ENCODE measurements at regions not wholly inside any gene's neighbourhood (a gene's known extent, or its start where the extent isn't known, plus 50 kb on each side); places are given as distances from the start of the nearest gene placed in this dataset.

- DNase-seq = no peak
- Mint-ChIP-seq H3K4me1 (ENCODE audit: low read depth, unreplicated experiment) (peaks cover 17% of the 10 kb centered on the region), H3K36me3 (ENCODE audit: insufficient read depth, unreplicated experiment) (no peaks in the 10 kb centered on the region), H3K9me3 (ENCODE audit: low read depth, unreplicated experiment) (peaks cover 2% of the 10 kb centered on the region), H3K27me3 (ENCODE audit: unreplicated experiment) (no peaks in the 10 kb centered on the region), H3K4me3 (ENCODE audit: low read depth, unreplicated experiment) (no peak overlapping the region), H3K27ac (ENCODE audit: unreplicated experiment) (no peak overlapping the region)
- no peak for TF ChIP-seq CTCF (IDR thresholded peaks at IDR 0.05; ENCODE audit: unreplicated experiment)
- no TSS peak for BruUV-seq (replicated peaks)
- CTCF ChIA-PET = interaction anchor here (1.1 kb wide), 1 partner anchor 97 kb away, joined by 3 read pairs; the partner anchor contains the start of gene P2RY1
- intact Hi-C loops (cut with micrococcal nuclease; ENCODE audit: unreplicated experiment) = no loop called here
Measured at GRCh38 chr3:152738656-152739055, 96.3 kb upstream of the P2RY1 start.

DNA sequence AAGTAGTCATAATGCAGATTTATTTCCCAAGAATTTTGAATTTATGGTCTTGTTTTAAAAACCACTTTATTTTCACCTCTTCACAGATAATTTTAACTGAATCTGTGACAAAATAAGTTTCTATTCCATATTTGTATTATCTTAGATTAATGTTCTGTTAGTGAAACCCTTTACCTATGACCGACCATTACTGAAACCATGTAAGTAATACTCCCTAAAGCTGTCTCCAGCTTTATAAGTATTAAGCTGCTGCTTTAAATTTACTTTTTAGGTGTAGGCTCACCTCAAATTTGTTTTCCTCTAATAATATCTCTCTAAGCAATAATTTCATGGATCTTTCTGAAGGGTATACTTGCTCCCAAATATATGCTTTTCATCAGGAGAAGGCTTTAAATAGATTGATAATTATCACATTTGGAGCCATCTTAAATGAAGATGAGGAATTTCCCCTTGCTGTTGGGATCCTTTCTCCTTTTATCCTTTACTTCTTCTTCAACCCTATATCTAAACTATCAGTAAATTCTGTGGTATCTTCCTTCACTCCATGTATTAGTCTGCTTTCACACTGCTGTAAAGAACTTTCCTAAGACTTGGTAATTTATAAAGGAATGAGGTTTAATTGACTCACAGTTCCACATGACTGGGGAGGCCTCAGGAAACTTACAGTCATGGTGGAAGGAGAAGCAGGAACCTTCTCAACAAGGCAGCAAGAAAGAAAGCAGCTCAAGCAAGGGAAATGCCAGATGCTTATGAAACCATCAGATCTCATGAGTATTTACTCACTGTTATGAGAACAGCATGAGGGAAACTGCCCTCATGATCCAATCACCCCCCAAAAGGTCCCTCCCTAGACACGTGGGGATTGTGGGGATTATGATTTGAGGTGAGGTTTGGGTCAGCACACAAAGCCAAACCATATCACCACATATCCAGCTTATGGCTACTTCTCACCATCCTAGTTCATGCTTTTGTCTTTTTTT is 92.3 kb upstream of the P2RY1 start:
- Mint-ChIP-seq H3K4me1 (ENCODE audit: low read depth, unreplicated experiment) (peaks cover 1% of the 10 kb centered on the region), H3K27ac (ENCODE audit: unreplicated experiment) (no peak overlapping the region), H3K9me3 (ENCODE audit: low read depth, unreplicated experiment) (peaks cover 4% of the 10 kb centered on the region), H3K4me3 (ENCODE audit: low read depth, unreplicated experiment) (no peak overlapping the region), H3K36me3 (ENCODE audit: insufficient read depth, unreplicated experiment) (no peaks in the 10 kb centered on the region), H3K27me3 (ENCODE audit: unreplicated experiment) (no peaks in the 10 kb centered on the region)
- no TSS peak for BruUV-seq (replicated peaks)
- no peak for DNase-seq
- CTCF ChIA-PET = interaction anchor here (0.5 kb wide), 1 partner anchor 1918 kb away, joined by 3 read pairs; no protein-coding TSS in a partner anchor
- no peak for TF ChIP-seq CTCF (IDR thresholded peaks at IDR 0.05; ENCODE audit: unreplicated experiment)
- intact Hi-C loops (cut with micrococcal nuclease; ENCODE audit: unreplicated experiment) = no loop called here

DNA sequence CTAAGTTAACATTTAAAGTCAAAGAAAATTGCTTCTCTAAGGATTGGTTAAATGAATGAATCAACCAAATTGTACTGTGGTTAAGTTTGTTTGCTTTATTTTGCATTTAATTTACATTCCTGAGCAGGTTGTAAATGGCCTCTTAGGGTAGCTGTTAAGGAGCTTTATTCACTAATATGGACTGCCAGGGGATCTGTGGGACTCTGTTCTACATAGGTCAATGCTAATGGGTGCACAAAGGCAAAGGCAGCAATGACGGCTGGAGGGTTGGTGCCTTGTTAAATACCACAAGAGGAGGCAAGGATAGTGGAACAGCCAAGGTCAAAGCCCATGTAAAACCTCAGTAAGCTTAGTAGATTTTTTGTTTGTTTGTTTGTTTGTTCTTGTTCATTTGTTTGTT is 89.3 kb upstream of the P2RY1 start:
- no peak overlapping the region for H3K27ac Mint-ChIP-seq (ENCODE audit: unreplicated experiment)
- H3K4me3 Mint-ChIP-seq (ENCODE audit: low read depth, unreplicated experiment) = no peak overlapping the region
- DNase-seq = no peak
- H3K4me1 Mint-ChIP-seq (ENCODE audit: low read depth, unreplicated experiment) = no peaks in the 10 kb centered on the region
- no peaks in the 10 kb centered on the region for H3K36me3 Mint-ChIP-seq (ENCODE audit: insufficient read depth, unreplicated experiment)
- CTCF ChIA-PET = interaction anchor here (0.6 kb wide), 1 partner anchor 363 kb away, joined by 5 read pairs; no protein-coding TSS in a partner anchor
- H3K9me3 Mint-ChIP-seq (ENCODE audit: low read depth, unreplicated experiment) = peaks cover 11% of the 10 kb centered on the region
- no peak for TF ChIP-seq CTCF (IDR thresholded peaks at IDR 0.05; ENCODE audit: unreplicated experiment)
- no TSS peak for BruUV-seq (replicated peaks)
- H3K27me3 Mint-ChIP-seq (ENCODE audit: unreplicated experiment) = no peaks in the 10 kb centered on the region
- intact Hi-C loops (cut with micrococcal nuclease; ENCODE audit: unreplicated experiment) = no loop called here

DNA sequence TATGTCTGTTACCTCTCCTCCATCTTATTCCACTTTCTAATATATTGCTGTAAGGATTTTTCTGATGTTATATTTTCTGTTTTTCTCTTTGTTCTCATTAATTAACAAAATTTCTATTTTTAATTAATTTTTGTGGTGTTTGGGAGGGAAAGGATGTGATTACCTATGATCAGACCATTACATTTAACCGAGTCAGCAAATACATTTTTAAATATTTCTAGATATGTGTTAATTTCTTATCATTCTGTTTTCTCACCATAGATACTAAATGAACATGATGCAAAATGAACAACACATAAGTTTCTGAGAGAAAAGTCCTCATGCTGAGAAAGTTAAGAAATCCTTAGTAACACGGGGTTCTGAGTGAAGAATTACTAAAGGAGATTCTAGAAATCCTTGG is 80.6 kb upstream of the P2RY1 start:
- no peaks in the 10 kb centered on the region for H3K27me3 Mint-ChIP-seq (ENCODE audit: unreplicated experiment)

More for the DNA sequence above, 80.6 kb upstream of the P2RY1 start:
- TF ChIP-seq CTCF (IDR thresholded peaks at IDR 0.05; ENCODE audit: unreplicated experiment) = no peak
- no peaks in the 10 kb centered on the region for H3K4me1 Mint-ChIP-seq (ENCODE audit: low read depth, unreplicated experiment)
- intact Hi-C loops (cut with micrococcal nuclease; ENCODE audit: unreplicated experiment) = no loop called here
- no peak for DNase-seq
- no peak overlapping the region for H3K4me3 Mint-ChIP-seq (ENCODE audit: low read depth, unreplicated experiment)
- H3K27ac Mint-ChIP-seq (ENCODE audit: unreplicated experiment) = no peak overlapping the region
- no peaks in the 10 kb centered on the region for H3K36me3 Mint-ChIP-seq (ENCODE audit: insufficient read depth, unreplicated experiment)
- peaks cover 5% of the 10 kb centered on the region for H3K9me3 Mint-ChIP-seq (ENCODE audit: low read depth, unreplicated experiment)
- no TSS peak for BruUV-seq (replicated peaks)
- CTCF ChIA-PET = no interaction called here

All from Calu3 (cell line).